HCT116 (cell line): ENCODE measurements at regions not wholly inside any gene's neighbourhood (a gene's known extent, or its start where the extent isn't known, plus 50 kb on each side); places are given as distances from the start of the nearest gene placed in this dataset.
"Not testable (repeated sequence)": the region's sequence is repeated elsewhere in the genome, so short reads cannot be mapped to it uniquely, and the experiment has no call there.

Experiments used
- ATAC-seq: fragments of 200-7000 bp; cut with Tn5 transposase; 2 replicates; pipeline ENCODE4 v1.9.1; 2020; ENCODE audit warnings: mild to moderate bottlenecking, moderate library complexity
- BruUV-seq: library from RNA; stranded (reverse); fragments of 400-500 nt; replicated peaks from 2 replicates; lab custom pipeline; 2021; lab: Mats Ljungman, UMichigan
- CTCF ChIA-PET: fragments of 300-600 bp; sonication (Branson Sonifier 250); formaldehyde crosslinking; loops from one replicate; lab custom pipeline; 2021; ENCODE audit warnings: antibody characterized with exemption; lab: Charles Lee
- POLR2A ChIA-PET: fragments of 300-600, 350-600 bp; sonication (Branson Sonifier 250); formaldehyde crosslinking; loops from one replicate; lab custom pipeline; 2021; ENCODE audit warnings: antibody characterized with exemption; lab: Charles Lee
- RAD21 ChIA-PET, 2 experiments: fragments of 300-600 bp; sonication (Branson Sonifier 250); formaldehyde crosslinking; loops; one replicate each; lab custom pipeline; 2023; ENCODE audit warnings: low total read pairs in 2 of 2; ENCODE audit not compliant: uncharacterized antibody in 2 of 2, unreplicated experiment in 2 of 2, low non-redundant PET in 1 of 2; lab: Charles Lee
- DNase-seq: peaks from one replicate; pipeline ENCODE4 v3.0.0-alpha.2; 2010; ENCODE audit warnings: low read depth, low spot score
- H2AFZ ChIP-seq: fragments of 200-600 bp; shearing (Covaris generic), sonication (generic); 2 replicates; pipeline ENCODE4 v1.6.1; 2017; ENCODE audit warnings: low read depth, mixed run types, mixed read lengths, antibody characterized with exemption, low read length; ENCODE audit not compliant: poor library complexity, severe bottlenecking
- H3K27ac ChIP-seq: 2 replicates; pipeline ENCODE4 v1.5.1; 2012; ENCODE audit warnings: low read depth, low read length
- H3K27me3 ChIP-seq: fragments of 200-600 bp; sonication (generic); 2 replicates; pipeline ENCODE4 v1.6.1; 2016; ENCODE audit warnings: mixed run types, low read length, mixed read lengths; ENCODE audit not compliant: insufficient read depth
- H3K36me3 ChIP-seq, 2 experiments: fragments of 200-500 bp in 1 of 2; fragments of 200-600 bp in 1 of 2; sonication (Bioruptor generic) in 1 of 2; sonication (generic) in 1 of 2; 2 replicates each; pipeline versions ENCODE4 v1.5.1 to v1.6.1; 2014 to 2016; ENCODE audit warnings: low read length in 2 of 2, inconsistent platforms in 1 of 2, mixed read lengths in 1 of 2, mixed run types in 1 of 2; ENCODE audit not compliant: insufficient read depth in 2 of 2, control insufficient read depth in 1 of 2
- H3K4me1 ChIP-seq, 2 experiments: fragments of 200-600 bp in 1 of 2; sonication (generic) in 1 of 2; 2 replicates each; pipeline versions ENCODE4 v1.5.1 to v1.6.1; 2012 to 2017; ENCODE audit warnings: low read length in 2 of 2, inconsistent platforms in 1 of 2, mild to moderate bottlenecking in 1 of 2, mixed read lengths in 1 of 2, mixed run types in 1 of 2, moderate library complexity in 1 of 2; ENCODE audit not compliant: insufficient read depth in 2 of 2, control insufficient read depth in 1 of 2
- H3K4me2 ChIP-seq: fragments of 200-600 bp; sonication (generic); 2 replicates; pipeline ENCODE4 v1.6.1; 2017; ENCODE audit warnings: mixed run types, low read length, mixed read lengths
- H3K4me3 ChIP-seq, 2 experiments: fragments of 200-600 bp in 1 of 2; sonication (generic) in 1 of 2; replicated peaks in 1 of 2; 2 replicates each; pipeline ENCODE4 v1.5.1; 2011 to 2016; ENCODE audit warnings: low read length in 2 of 2, control low read depth in 1 of 2, low read depth in 1 of 2, mild to moderate bottlenecking in 1 of 2, mixed read lengths in 1 of 2, mixed run types in 1 of 2
- H3K79me2 ChIP-seq: fragments of 200-600 bp; sonication (generic); 2 replicates; pipeline ENCODE4 v1.6.1; 2017; ENCODE audit warnings: mild to moderate bottlenecking, mixed run types, low read length, moderate library complexity, mixed read lengths; ENCODE audit not compliant: insufficient read depth
- H3K9ac ChIP-seq: fragments of 200-600 bp; sonication (generic); 2 replicates; pipeline ENCODE4 v1.6.1; 2016; ENCODE audit warnings: low read length, mixed read lengths
- H3K9me2 ChIP-seq: fragments of 200-600 bp; sonication (generic), shearing (Covaris generic); 2 replicates; pipeline ENCODE4 v1.6.1; 2017; ENCODE audit warnings: mixed run types, mild to moderate bottlenecking, moderate library complexity; ENCODE audit not compliant: insufficient read depth
- H3K9me3 ChIP-seq, 2 experiments: fragments of 200-500 bp in 1 of 2; fragments of 200-600 bp in 1 of 2; sonication (Bioruptor generic) in 1 of 2; sonication (generic) in 1 of 2; 2 replicates each; pipeline ENCODE4 v1.6.1; 2014 to 2017; ENCODE audit warnings: low read length in 2 of 2, mixed read lengths in 2 of 2, inconsistent platforms in 1 of 2, low read depth in 1 of 2, mild to moderate bottlenecking in 1 of 2, mixed run types in 1 of 2, moderate library complexity in 1 of 2; ENCODE audit not compliant: control insufficient read depth in 1 of 2, insufficient read depth in 1 of 2
- H4K20me1 ChIP-seq: fragments of 200-600 bp; sonication (generic), shearing (Covaris generic); 2 replicates; pipeline ENCODE4 v1.6.1; 2017; ENCODE audit warnings: mixed run types, mild to moderate bottlenecking, moderate library complexity; ENCODE audit not compliant: insufficient read depth
- intact Hi-C: fragments of 100-400 bp; cut with micrococcal nuclease; formaldehyde crosslinking; loops from 2 replicates; pipeline ENCODE4 v1.10.0; 2022

GRCh38 chr21:13846718-13847117, 237.1 kb downstream of the POTED start:
- H3K79me2 ChIP-seq, POLR2A ChIA-PET, H2AFZ ChIP-seq, RAD21 ChIA-PET, H3K27ac ChIP-seq, H3K36me3 ChIP-seq, CTCF ChIA-PET, DNase-seq, H3K4me2 ChIP-seq, H3K9me3 ChIP-seq, H3K27me3 ChIP-seq, intact Hi-C loops, H3K4me3 ChIP-seq, H3K4me1 ChIP-seq, BruUV-seq, ATAC-seq, H3K9ac ChIP-seq, H3K9me2 ChIP-seq, H4K20me1 ChIP-seq: not testable (repeated sequence)

- H3K9ac ChIP-seq, POLR2A ChIA-PET, H3K36me3 ChIP-seq, H3K4me2 ChIP-seq, H4K20me1 ChIP-seq, H3K9me3 ChIP-seq, H3K27me3 ChIP-seq, H3K79me2 ChIP-seq, intact Hi-C loops, H3K27ac ChIP-seq, H2AFZ ChIP-seq, H3K4me1 ChIP-seq, BruUV-seq, ATAC-seq, RAD21 ChIA-PET, CTCF ChIA-PET, H3K9me2 ChIP-seq, H3K4me3 ChIP-seq, DNase-seq: not testable (repeated sequence)
These were observed 235.0 kb downstream of the POTED start for GRCh38 chr21:13844574-13844973.

GRCh38 chr21:13843081-13843480, 233.5 kb downstream of the POTED start:
- H3K9me2 ChIP-seq, POLR2A ChIA-PET, RAD21 ChIA-PET, BruUV-seq, CTCF ChIA-PET, H3K27ac ChIP-seq, H3K4me3 ChIP-seq, H3K9ac ChIP-seq, H4K20me1 ChIP-seq, H3K79me2 ChIP-seq, H3K4me1 ChIP-seq, H3K36me3 ChIP-seq, H3K4me2 ChIP-seq, DNase-seq, H3K9me3 ChIP-seq, ATAC-seq, H2AFZ ChIP-seq, H3K27me3 ChIP-seq, intact Hi-C loops: not testable (repeated sequence)

GRCh38 chr21:13827666-13828065, 218.1 kb downstream of the POTED start:
- DNase-seq, H4K20me1 ChIP-seq, H3K9ac ChIP-seq, H3K27me3 ChIP-seq, H3K9me2 ChIP-seq, H3K4me2 ChIP-seq, ATAC-seq, H3K36me3 ChIP-seq, H3K27ac ChIP-seq, H3K4me1 ChIP-seq, H3K79me2 ChIP-seq, intact Hi-C loops, POLR2A ChIA-PET, H2AFZ ChIP-seq, H3K9me3 ChIP-seq, H3K4me3 ChIP-seq, RAD21 ChIA-PET, CTCF ChIA-PET, BruUV-seq: not testable (repeated sequence)
